Neural progenitor cell (in vitro differentiated cells): ENCODE measurements at regions not wholly inside any gene's neighbourhood (a gene's known extent, or its start where the extent isn't known, plus 50 kb on each side); places are given as distances from the start of the nearest gene placed in this dataset.

ENCODE experiments used
- EZH2 ChIP-seq: fragments of 200-600 bp; sonication (generic); IDR thresholded peaks from 2 replicates; pipeline ENCODE4 v1.6.1; 2017; ENCODE audit warnings: antibody characterized with exemption, mild to moderate bottlenecking, moderate library complexity
- TF ChIP-seq, protein P1 (sequence below): fragments of 200-600 bp; sonication (generic); IDR thresholded peaks from 2 replicates; pipeline ENCODE4 v1.5.1; 2017; ENCODE audit warnings: antibody characterized with exemption, mild to moderate bottlenecking

DNA sequence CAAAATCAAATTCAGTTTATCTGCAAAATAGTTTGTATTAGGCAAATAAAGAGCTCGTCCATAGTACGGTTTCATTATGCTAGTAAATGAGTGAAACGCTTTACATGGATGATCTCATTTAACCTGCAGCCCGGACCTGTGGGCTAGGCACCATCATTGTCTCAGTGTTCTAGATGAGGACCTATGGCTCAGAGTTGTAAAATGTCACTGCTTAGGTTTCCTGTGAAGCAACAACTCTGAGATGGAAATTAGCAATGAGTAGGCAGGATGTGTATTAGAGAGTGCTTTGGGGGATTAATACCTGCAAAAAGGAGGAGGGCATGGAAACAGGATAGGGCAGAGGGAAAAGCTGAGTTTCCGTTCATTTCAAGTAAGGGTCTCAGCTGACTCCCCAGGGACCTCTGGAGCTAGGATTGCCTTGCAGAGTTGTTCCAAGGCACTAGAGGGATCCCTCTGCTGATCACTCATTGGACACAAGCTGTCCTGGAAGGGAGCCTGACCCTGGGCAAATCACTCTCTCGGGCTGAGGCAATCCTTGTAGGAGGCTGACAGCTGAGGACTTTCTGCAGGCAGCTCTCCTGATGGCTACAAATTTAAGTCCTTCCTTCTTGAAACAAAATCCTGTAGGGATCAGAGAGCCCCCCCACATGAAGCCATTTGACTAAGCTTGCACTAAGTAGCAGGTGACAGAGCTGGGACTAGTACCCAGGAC, 58.8 kb upstream of the SIX2 start:
- TF ChIP-seq, protein P1, sequence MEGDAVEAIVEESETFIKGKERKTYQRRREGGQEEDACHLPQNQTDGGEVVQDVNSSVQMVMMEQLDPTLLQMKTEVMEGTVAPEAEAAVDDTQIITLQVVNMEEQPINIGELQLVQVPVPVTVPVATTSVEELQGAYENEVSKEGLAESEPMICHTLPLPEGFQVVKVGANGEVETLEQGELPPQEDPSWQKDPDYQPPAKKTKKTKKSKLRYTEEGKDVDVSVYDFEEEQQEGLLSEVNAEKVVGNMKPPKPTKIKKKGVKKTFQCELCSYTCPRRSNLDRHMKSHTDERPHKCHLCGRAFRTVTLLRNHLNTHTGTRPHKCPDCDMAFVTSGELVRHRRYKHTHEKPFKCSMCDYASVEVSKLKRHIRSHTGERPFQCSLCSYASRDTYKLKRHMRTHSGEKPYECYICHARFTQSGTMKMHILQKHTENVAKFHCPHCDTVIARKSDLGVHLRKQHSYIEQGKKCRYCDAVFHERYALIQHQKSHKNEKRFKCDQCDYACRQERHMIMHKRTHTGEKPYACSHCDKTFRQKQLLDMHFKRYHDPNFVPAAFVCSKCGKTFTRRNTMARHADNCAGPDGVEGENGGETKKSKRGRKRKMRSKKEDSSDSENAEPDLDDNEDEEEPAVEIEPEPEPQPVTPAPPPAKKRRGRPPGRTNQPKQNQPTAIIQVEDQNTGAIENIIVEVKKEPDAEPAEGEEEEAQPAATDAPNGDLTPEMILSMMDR: no peak
- TF ChIP-seq EZH2: no peak
